Stimulated activated CD4-positive, alpha-beta T cell treated with anti-CD3 and anti-CD28 coated beads, Interleukin-1b, Interleukin-23, amount 100 ng/mL, for 48 hours (primary cell): ENCODE measurements at regions not wholly inside any gene's neighbourhood (a gene's known extent, or its start where the extent isn't known, plus 50 kb on each side); places are given as distances from the start of the nearest gene placed in this dataset.
"Not testable (repeated sequence)": the region's sequence is repeated elsewhere in the genome, so short reads cannot be mapped to it uniquely, and the experiment has no call there.

Source experiments
- DNase-seq: peaks from one replicate; pipeline ENCODE4 v3.0.0-alpha.2; 2020

DNA sequence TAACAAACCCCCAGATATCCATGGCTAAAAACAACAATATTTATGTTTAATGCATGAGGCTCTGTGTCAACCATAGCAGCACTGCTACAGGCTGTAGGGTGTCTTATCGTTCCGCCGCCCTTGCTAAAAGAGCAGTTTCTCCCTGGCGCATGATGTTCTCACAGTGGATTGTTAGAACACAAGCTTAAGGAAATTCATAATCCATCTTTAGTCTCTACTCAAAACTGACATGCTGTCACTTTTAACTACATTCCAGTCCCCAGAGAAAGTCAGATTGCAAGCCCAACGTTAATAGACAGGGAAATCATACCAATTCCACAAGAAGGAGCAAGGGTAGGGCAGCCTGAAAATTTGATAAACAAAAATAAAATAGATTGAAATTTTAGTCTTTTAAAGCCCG lies 1960.8 kb downstream of the PCDH7 start:
- no peak for DNase-seq

DNA sequence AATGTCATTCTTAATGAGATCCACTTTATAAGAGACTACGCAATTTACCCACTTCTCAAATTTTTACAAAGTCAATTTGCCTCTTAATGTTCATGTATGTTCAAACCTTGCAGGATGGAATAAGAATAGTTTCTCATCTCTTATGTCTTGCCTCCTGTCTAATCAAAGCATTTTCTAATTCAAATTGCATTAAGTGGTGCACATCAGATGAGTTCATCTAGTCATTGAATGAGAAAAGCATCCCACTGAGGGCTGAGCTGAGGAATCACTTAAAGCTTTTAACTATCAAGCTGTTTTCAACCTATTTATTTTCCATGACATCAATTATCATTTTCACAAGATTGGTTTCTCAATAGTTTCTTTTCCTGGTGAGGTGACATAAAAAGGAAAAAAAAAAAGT lies 1964.0 kb downstream of the PCDH7 start:
- DNase-seq, result no peak

DNA sequence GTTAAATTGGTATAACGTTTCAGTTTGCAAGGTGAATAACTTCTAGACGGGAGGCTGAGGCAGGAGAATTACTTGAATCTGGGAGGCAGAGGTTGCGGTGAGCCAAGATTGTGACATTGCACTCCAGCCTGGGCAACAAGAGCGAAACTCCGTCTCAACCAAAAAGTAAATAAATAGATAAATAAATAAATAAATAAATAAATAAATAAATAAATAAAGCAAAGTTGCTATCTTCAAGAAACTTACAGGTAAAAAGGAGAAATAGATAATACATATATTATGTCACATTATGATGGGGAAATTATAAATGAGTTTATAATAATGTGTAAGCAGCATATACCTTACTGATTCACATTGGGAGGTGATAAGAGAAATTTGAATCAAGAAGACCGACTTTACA lies 1966.0 kb downstream of the PCDH7 start:
- no peak for DNase-seq

DNA sequence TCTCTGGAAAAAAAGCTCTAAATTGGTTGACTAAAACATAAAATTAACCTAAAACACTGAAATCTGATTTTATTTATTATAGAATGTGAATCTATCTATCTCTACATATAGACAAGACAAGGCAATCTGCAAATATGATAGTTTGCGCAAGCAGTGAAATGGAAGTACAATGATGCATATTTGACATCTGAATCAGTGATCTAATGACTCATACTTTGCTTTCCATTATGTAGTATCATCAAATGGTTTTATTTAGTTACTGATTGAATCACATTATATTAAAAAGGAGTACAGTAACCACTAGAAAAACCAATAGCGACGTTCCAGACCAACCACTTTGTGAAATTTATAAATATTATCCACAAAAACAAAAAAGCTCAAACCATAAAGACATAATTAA lies 1969.3 kb downstream of the PCDH7 start:
- DNase-seq, result no peak

DNA sequence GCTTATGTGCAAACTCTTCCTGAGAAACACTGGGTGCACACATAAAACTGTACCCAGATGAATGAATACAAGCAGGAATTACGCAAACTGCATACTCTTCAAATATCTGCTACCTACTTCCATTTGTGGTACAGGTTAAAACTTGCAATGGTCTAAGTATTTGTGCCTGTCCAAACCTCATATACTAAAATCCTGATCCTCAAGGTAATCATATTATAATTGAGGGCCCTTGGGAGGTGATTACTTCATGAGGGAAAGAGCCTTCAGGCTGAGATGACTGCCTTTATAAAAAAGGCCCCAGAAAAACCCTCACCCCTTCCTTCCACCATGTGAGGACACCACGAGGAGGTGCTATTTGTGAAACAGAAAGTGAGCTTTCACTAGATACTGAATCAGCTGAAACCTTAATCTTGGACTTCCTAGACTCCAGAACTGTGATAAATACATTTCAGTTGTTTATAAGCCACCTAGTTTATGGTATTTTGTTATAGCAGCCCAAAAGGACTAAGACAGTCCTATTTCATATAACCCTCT lies 1977.2 kb downstream of the PCDH7 start:
- no peak for DNase-seq

DNA sequence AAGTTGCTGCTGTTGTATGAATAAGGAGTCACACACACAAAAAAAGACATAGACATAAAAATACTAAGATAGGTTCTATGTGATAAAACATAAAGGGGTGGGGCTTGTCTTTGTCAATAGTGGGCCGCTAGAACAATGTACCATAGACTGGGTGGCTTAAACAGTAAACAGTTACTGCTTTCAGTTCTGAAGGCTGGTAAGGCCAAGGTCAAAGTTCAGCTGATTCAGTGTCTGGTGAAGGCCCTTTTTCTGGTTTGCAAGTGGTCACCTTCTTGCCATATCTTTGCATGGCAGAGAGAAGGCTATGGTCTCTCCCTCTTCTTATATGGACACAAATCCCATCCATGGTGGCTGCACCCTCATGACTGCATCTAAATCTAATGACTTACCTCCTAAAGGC lies 1980.7 kb downstream of the PCDH7 start:
- no peak for DNase-seq

DNA sequence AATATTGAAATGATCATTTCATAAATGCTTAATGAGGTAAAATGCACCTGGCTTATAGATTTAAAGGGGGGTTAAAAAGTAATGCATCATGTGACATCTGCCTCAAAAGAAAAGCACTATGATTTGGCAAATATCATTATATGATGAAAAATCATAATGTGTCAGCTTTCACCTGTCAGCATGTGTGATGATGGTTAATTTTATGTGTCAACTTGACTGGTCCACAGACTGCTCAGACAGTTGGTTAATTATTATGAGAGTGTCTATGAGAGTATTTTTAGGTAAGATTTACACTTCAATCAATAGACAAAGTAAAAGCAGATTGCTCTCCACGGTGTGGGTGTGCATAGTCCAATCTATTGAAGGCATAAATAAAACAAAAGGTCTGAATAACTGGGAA lies 1986.7 kb downstream of the PCDH7 start:
- DNase-seq, result no peak

DNA sequence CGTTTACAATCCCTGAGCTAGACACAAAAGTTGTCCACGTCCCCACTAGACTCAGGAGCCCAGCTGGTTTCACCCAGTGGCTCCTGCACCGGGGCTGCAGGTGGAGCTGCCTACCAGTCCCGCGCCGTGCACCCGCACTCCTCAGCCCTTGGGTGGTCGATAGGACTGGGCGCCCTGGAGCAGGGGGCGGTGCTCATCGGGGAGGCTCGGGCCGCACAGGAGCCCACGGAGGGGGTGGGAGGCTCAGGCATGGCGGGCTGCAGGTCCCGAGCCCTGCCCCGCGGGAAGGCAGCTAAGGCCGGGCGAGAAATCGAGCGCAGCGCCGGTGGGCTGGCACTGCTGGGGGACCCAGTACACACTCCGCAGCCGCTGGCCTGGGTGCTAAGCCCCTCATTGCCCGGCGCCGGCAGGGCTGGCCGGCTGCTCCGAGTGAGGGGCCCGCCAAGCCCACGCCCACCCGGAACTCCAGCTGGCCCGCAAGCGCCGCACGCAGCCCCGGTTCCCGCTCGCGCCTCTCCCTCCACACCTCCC lies 1996.0 kb downstream of the PCDH7 start:
- not testable (repeated sequence) for DNase-seq

- DNase-seq, result no peak
Measured at GRCh38 chr4:32735856-32736590, 2015.9 kb downstream of the PCDH7 start.

DNA sequence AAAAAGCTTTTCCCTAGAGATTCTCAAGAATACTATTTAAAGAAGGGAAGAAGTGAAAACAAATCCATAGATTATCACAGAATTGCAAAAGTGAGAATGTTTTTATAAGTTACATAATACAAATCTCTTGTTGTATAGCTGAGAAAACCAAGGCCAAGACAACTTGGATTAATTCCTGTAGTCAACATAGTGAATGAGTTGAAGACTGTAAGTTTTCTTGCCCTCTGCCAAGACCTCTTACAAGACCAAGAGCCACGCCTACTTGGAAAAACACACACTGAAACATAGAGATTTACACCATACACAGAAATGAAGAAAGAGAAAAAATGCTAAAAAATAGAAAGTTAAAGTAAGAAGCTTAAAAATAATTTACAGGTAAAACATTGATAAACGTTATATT lies 2024.0 kb downstream of the PCDH7 start:
- DNase-seq, result no peak

- DNase-seq, result no peak
Measured at GRCh38 chr4:32745351-32745750, 2025.2 kb downstream of the PCDH7 start.

DNA sequence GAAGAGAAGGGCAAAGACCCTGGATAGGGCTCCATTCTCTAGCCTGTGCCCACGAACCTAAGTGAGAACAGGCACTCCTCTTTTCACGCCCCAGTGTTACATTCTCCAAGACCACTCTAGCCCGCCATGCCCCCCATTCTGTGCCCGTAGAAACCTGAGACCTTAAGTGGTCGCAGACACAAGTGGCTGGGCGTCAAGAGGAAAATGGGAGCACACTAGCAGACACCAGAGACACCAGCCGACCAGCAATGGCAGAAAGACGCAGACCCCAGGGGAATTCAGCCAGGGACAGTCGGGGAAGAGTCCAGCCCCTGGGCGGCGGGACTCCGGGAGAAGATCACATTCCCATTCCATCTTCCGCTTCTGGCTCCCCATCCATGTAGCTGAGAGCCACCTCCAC lies 2027.9 kb downstream of the PCDH7 start:
- DNase-seq, result no peak

DNA sequence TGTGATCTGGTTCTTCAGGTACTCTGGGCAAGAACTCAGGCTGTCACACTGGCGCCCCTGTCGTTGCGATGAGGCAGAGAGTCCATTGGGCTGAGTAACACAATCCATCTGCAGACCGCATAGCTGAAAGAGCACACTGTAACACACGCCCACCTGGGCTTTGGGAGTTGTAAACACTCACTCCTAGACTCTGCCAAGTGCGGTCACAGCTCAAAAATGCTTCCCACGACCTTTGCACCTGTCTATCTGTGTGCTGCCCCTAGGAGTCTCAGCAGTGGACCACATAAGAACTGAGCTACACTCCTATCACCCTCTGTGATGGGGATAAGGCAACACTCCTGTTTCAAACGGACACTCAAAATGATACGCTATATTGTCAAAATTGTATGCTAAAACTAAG lies 2028.3 kb downstream of the PCDH7 start:
- DNase-seq, result no peak

DNA sequence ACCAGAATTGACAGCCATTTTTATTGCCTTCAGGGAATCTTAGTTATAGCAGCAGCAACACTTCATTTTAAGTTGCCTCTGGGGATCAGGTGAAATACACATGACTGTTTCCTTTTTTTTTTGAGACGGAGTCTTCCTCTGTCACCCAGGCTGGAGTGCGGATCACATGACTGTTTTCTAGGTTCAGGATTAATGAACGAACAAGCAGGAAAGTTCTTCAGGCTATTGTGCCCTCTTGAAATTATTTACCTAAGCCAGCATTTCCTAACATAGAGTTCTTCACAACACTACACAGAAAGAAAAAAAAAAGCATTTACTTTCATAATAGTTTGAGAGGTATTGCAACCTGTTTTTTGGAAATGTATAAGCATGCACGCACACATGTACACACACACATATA lies 2032.8 kb downstream of the PCDH7 start:
- no peak for DNase-seq

- DNase-seq, result no peak
Measured at GRCh38 chr4:32768664-32769389, 2048.7 kb downstream of the PCDH7 start.

GRCh38 chr4:32771491-32771890 lies 2051.3 kb downstream of the PCDH7 start:
- DNase-seq, result no peak

GRCh38 chr4:32775049-32775448 lies 2054.9 kb downstream of the PCDH7 start:
- DNase-seq, result no peak

GRCh38 chr4:32776435-32777203 lies 2056.4 kb downstream of the PCDH7 start:
- no peak for DNase-seq

GRCh38 chr4:32778025-32778424 lies 2057.9 kb downstream of the PCDH7 start:
- DNase-seq, result no peak

- no peak for DNase-seq
Measured at GRCh38 chr4:32778938-32779337, 2058.8 kb downstream of the PCDH7 start.

DNA sequence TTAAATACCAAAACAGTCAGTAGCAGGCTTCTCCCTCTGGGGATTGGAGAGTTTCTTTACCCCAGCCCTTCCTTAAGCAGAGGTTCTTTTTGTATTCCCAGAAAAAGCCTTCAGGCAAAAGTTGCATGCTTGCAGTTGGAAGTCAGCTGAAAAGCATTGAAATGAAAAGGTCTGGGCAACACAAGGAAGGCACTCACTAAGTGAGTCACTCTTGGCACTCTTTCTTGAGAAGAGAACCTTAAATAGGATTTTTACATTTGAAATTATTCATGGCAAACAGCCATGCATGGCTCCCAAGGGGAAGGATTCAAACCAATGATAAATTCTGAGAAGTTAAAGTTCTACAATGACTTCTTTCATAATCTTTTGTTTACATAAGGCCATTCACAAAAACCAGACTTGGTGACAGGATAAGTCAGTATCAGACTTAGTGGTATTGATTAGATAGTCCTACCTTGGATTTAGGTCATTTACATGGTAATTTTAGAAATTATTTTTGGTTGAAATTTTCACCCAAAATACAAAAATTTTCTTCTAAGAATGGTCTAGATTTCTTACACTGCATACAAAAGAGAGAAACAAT lies 2068.9 kb downstream of the PCDH7 start:
- DNase-seq, result no peak

DNA sequence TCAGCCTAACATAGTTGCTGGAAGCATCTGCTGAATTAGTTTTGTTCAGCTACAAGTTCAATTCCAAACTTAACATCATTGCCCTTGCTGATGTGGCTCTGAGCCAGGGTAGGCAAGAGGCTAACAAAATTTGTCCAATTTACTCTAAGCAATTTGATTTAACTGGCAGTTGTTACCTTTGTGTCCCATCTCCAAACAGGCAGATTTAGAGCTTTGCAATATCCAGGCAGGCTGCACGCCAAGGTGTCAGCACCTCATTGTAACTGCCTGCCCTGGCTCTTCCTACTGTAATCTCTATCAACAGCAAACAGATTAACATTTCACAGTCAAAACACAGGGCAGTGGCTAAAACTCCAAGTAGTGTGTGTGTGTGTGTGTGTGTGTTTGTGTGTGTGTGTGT lies 2070.6 kb downstream of the PCDH7 start:
- DNase-seq, result no peak
